H1 (cell line): ENCODE measurements at regions not wholly inside any gene's neighbourhood (a gene's known extent, or its start where the extent isn't known, plus 50 kb on each side); places are given as distances from the start of the nearest gene placed in this dataset.

ENCODE experiments used
- CTCF ChIA-PET: fragments of 300-600 bp; sonication (Branson Sonifier 250); formaldehyde crosslinking; loops from one replicate; lab custom pipeline; 2021; ENCODE audit not compliant: partially characterized antibody; lab: Charles Lee
- POLR2A ChIA-PET: fragments of 300-600 bp; sonication (Branson Sonifier 250); formaldehyde crosslinking; loops from one replicate; lab custom pipeline; 2021; ENCODE audit warnings: inconsistent platforms; ENCODE audit not compliant: partially characterized antibody; lab: Charles Lee
- DNase-seq, 2 experiments: peaks; one replicate each; pipeline versions ENCODE4 v3.0.0 to v3.0.0-alpha.2; 2010 to 2022; ENCODE audit warnings: low spot score in 2 of 2, low read depth in 1 of 2, mixed read lengths in 1 of 2
- FAIRE-seq: peaks from 2 replicates; lab custom pipeline; 2011; peaks lifted over from hg19 to GRCh38; lab: Jason Lieb, UNC
- H2AFZ ChIP-seq: 2 replicates; pipeline ENCODE4 v1.8.1; 2012; ENCODE audit warnings: low read length, inconsistent platforms
- H2AK5ac ChIP-seq: 2 replicates; pipeline ENCODE4 v1.6.1; 2013; ENCODE audit warnings: low read depth, low read length
- H2BK120ac ChIP-seq: replicated peaks from 2 replicates; pipeline ENCODE3; 2013; ENCODE audit warnings: low read depth, low read length, inconsistent platforms
- H2BK12ac ChIP-seq: 2 replicates; pipeline ENCODE4 v1.6.1; 2013; ENCODE audit warnings: low read depth, low read length
- H2BK15ac ChIP-seq: 2 replicates; pipeline ENCODE4 v1.6.1; 2013; ENCODE audit warnings: low read length
- H2BK20ac ChIP-seq: 2 replicates; pipeline ENCODE4 v1.6.1; 2013; ENCODE audit warnings: low read length
- H2BK5ac ChIP-seq: 2 replicates; pipeline ENCODE4 v1.6.1; 2013; ENCODE audit warnings: low read depth, low read length
- H3K14ac ChIP-seq: 2 replicates; pipeline ENCODE4 v1.6.1; 2013; ENCODE audit warnings: inconsistent platforms; ENCODE audit not compliant: insufficient read length
- H3K18ac ChIP-seq: 2 replicates; pipeline ENCODE4 v1.6.1; 2013; ENCODE audit warnings: low read length; ENCODE audit errors: extremely low read depth
- H3K23ac ChIP-seq: 2 replicates; pipeline ENCODE4 v1.6.1; 2013; ENCODE audit warnings: inconsistent platforms; ENCODE audit not compliant: insufficient read length
- H3K23me2 ChIP-seq: 2 replicates; pipeline ENCODE4 v1.6.1; 2013; ENCODE audit warnings: low read depth, low read length
- H3K27ac ChIP-seq: 2 replicates; pipeline ENCODE4 v1.6.1; 2011; ENCODE audit warnings: low read depth, low read length, inconsistent platforms
- H3K27me3 ChIP-seq, 4 experiments: replicated peaks in 1 of 4; 1 replicate in 1 of 4; 2 replicates in 3 of 4; pipeline versions ENCODE4 v1.6.1 to v1.8.1; 2011 to 2013; ENCODE audit warnings: low read length in 3 of 4, mild to moderate bottlenecking in 3 of 4, inconsistent platforms in 2 of 4, mixed read lengths in 2 of 4, moderate library complexity in 1 of 4; ENCODE audit not compliant: control insufficient read depth in 3 of 4, insufficient read depth in 3 of 4; ENCODE audit errors: extremely low read depth in 1 of 4
- H3K36me3 ChIP-seq, 4 experiments: 2 replicates each; pipeline versions ENCODE4 v1.6.1 to v1.8.1; 2011 to 2013; ENCODE audit warnings: mild to moderate bottlenecking in 4 of 4, low read length in 3 of 4, moderate library complexity in 2 of 4, control low read depth in 1 of 4, inconsistent platforms in 1 of 4; ENCODE audit not compliant: insufficient read depth in 4 of 4, control insufficient read depth in 2 of 4
- H3K4ac ChIP-seq: replicated peaks from 2 replicates; pipeline ENCODE3; 2013; ENCODE audit warnings: low read length, low read depth, mixed read lengths, inconsistent platforms; ENCODE audit not compliant: insufficient read length
- H3K4me1 ChIP-seq, 4 experiments: replicated peaks in 1 of 4; 1 replicate in 1 of 4; 2 replicates in 3 of 4; pipeline versions ENCODE4 v1.6.1 to v1.8.1; 2011 to 2013; ENCODE audit warnings: low read length in 3 of 4, inconsistent platforms in 2 of 4, mixed read lengths in 1 of 4; ENCODE audit not compliant: insufficient read depth in 4 of 4, control insufficient read depth in 3 of 4
- H3K4me2 ChIP-seq, 2 experiments: 2 replicates each; pipeline versions ENCODE4 v1.6.1 to v1.8.1; 2011 to 2013; ENCODE audit warnings: low read depth in 2 of 2, low read length in 2 of 2, control low read depth in 1 of 2, inconsistent platforms in 1 of 2, mild to moderate bottlenecking in 1 of 2; ENCODE audit not compliant: insufficient read depth in 1 of 2
- H3K4me3 ChIP-seq, 4 experiments: fragments of 200-600, 300-600 bp in 1 of 4; sonication (generic), shearing (Covaris generic), sonication (Bioruptor Twin) in 1 of 4; 2 replicates each; pipeline versions ENCODE4 v1.5.1 to v1.8.1; 2011 to 2016; ENCODE audit warnings: low read length in 4 of 4, low read depth in 3 of 4, control low read depth in 2 of 4, inconsistent platforms in 2 of 4, mild to moderate bottlenecking in 2 of 4, mixed read lengths in 1 of 4, moderate library complexity in 1 of 4; ENCODE audit not compliant: insufficient read depth in 2 of 4; ENCODE audit errors: extremely low read depth in 1 of 4
- H3K56ac ChIP-seq: replicated peaks from 2 replicates; pipeline ENCODE3; 2013; ENCODE audit warnings: low read depth, mild to moderate bottlenecking, mixed read lengths, low read length, inconsistent platforms; ENCODE audit not compliant: insufficient read length
- H3K79me1 ChIP-seq: 2 replicates; pipeline ENCODE4 v1.6.1; 2013; ENCODE audit warnings: low read depth, low read length, control low read depth
- H3K79me2 ChIP-seq, 2 experiments: 2 replicates each; pipeline versions ENCODE4 v1.6.1 to v1.8.1; 2012 to 2013; ENCODE audit warnings: low read length in 2 of 2, mild to moderate bottlenecking in 2 of 2, inconsistent platforms in 1 of 2; ENCODE audit not compliant: insufficient read depth in 2 of 2, control insufficient read depth in 1 of 2
- H3K9ac ChIP-seq, 4 experiments: replicated peaks in 1 of 4; 1 replicate in 1 of 4; 2 replicates in 3 of 4; pipeline versions ENCODE4 v1.6.1 to v1.8.1; 2011 to 2013; ENCODE audit warnings: low read depth in 3 of 4, low read length in 3 of 4, control low read depth in 2 of 4, mild to moderate bottlenecking in 2 of 4, moderate library complexity in 2 of 4, inconsistent platforms in 1 of 4; ENCODE audit errors: extremely low read depth in 1 of 4
- H3K9me3 ChIP-seq, 2 experiments: 2 replicates each; pipeline versions ENCODE4 v1.6.1 to v1.8.1; 2012 to 2013; ENCODE audit warnings: mild to moderate bottlenecking in 2 of 2, moderate library complexity in 2 of 2, control low read depth in 1 of 2, inconsistent platforms in 1 of 2, low read depth in 1 of 2, low read length in 1 of 2, mixed read lengths in 1 of 2; ENCODE audit not compliant: insufficient read depth in 2 of 2
- H4K20me1 ChIP-seq, 2 experiments: replicated peaks in 1 of 2; 2 replicates each; pipeline versions ENCODE3 to v1.8.1; 2011 to 2013; ENCODE audit warnings: inconsistent platforms in 2 of 2, low read length in 2 of 2, mild to moderate bottlenecking in 1 of 2; ENCODE audit not compliant: insufficient read depth in 2 of 2, control insufficient read depth in 1 of 2
- H4K5ac ChIP-seq: 2 replicates; pipeline ENCODE4 v1.6.1; 2013; ENCODE audit warnings: low read length, low read depth, mixed read lengths, inconsistent platforms; ENCODE audit not compliant: insufficient read length
- H4K8ac ChIP-seq: 2 replicates; pipeline ENCODE4 v1.8.0; 2013; ENCODE audit warnings: mild to moderate bottlenecking, moderate library complexity, low read length, inconsistent platforms; ENCODE audit not compliant: insufficient read depth; ENCODE audit errors: extremely low read depth
- H4K91ac ChIP-seq: replicated peaks from 2 replicates; pipeline ENCODE3; 2013; ENCODE audit warnings: low read length, mixed read lengths, inconsistent platforms; ENCODE audit not compliant: insufficient read length
- BACH1 ChIP-seq: IDR thresholded peaks from 2 replicates; pipeline ENCODE4 v1.6.1; 2012; ENCODE audit warnings: low read length, improper control_type of control experiment
- CBX8 ChIP-seq: fragments of 300-800, 300-1000 bp; sonication (generic); IDR thresholded peaks from 2 replicates; pipeline ENCODE4 v1.7.1; 2016; ENCODE audit warnings: low read depth, low read length, borderline replicate concordance
- GABPA ChIP-seq: IDR thresholded peaks from 2 replicates; pipeline ENCODE4 v1.6.1; 2011; ENCODE audit warnings: mild to moderate bottlenecking, low read length, moderate library complexity, borderline replicate concordance; ENCODE audit not compliant: insufficient read depth
- MAFK ChIP-seq: IDR thresholded peaks from 2 replicates; pipeline ENCODE4 v1.6.1; 2012; ENCODE audit warnings: low read depth, mild to moderate bottlenecking, improper control_type of control experiment, low read length
- NANOG ChIP-seq: IDR thresholded peaks from 2 replicates; pipeline ENCODE4 v1.6.1; 2011; ENCODE audit warnings: low read length, low read depth, mild to moderate bottlenecking, inconsistent platforms; ENCODE audit not compliant: insufficient read depth, poor library complexity, severe bottlenecking
- RBBP5 ChIP-seq: IDR thresholded peaks from 2 replicates; pipeline ENCODE4 v1.7.1; 2012; ENCODE audit warnings: low read depth, mild to moderate bottlenecking, inconsistent platforms, low read length, moderate library complexity, borderline replicate concordance
- RNF2 ChIP-seq: fragments of 200-900, 300-1000 bp; sonication (generic); IDR thresholded peaks from 2 replicates; pipeline ENCODE4 v1.7.1; 2016; ENCODE audit warnings: borderline replicate concordance, low read depth, mild to moderate bottlenecking, antibody characterized with exemption, low read length; ENCODE audit not compliant: poor library complexity, severe bottlenecking; ENCODE audit errors: missing control alignments
- SUZ12 ChIP-seq: fragments of 200-600 bp; sonication (generic); IDR thresholded peaks from 2 replicates; pipeline ENCODE4 v1.6.1; 2012; ENCODE audit warnings: mild to moderate bottlenecking, inconsistent platforms, low read length, moderate library complexity, mixed read lengths
- TEAD4 ChIP-seq: IDR thresholded peaks from 2 replicates; pipeline ENCODE4 v1.6.1; 2012; ENCODE audit warnings: low read depth, low read length, inconsistent platforms, mixed read lengths
- ZNF274 ChIP-seq: IDR thresholded peaks from 2 replicates; pipeline ENCODE4 v1.7.0; 2012; ENCODE audit warnings: low read length, borderline replicate concordance; ENCODE audit errors: extremely low read depth
- WGBS, 2 experiments: shearing (Covaris generic) in 1 of 2; methylation state at CpG; one replicate each; pipeline versions ENCODE4 v1.1.6 to v1.1.7; 2013 to 2015; ENCODE audit warnings: low lambda C conversion rate in 2 of 2, mixed read lengths in 2 of 2, inconsistent platforms in 1 of 2, low coverage in 1 of 2, missing lambda C conversion rate in 1 of 2; ENCODE audit not compliant: insufficient replicate concordance in 2 of 2, insufficient coverage in 1 of 2, insufficient read length in 1 of 2; ENCODE audit errors: extremely low coverage in 1 of 2, missing lambda C conversion rate in 1 of 2; 5-methylcytosine and 5-hydroxymethylcytosine counted together

GRCh38 chr3:106421426-106421825 lies 552.6 kb upstream of the CBLB start:
- Histone ChIP-seq H3K79me1 (no peaks in the 10 kb centered on the region), H3K27me3 (no peaks in the 10 kb centered on the region), H4K91ac (no peak overlapping the region), H3K9me3 (no peaks in the 10 kb centered on the region), H3K36me3 (no peaks in the 10 kb centered on the region), H2BK120ac (no peak overlapping the region), H3K4ac (no peak overlapping the region), H4K8ac (no peak overlapping the region), H3K14ac (no peak overlapping the region), H4K5ac (no peak overlapping the region), H3K9ac (no peak overlapping the region), H2AFZ (no peak overlapping the region), H2BK15ac (no peak overlapping the region), H2AK5ac (no peak overlapping the region), H2BK5ac (no peak overlapping the region), H3K4me3 (no peak overlapping the region), H3K56ac (no peak overlapping the region), H3K4me1 (no peaks in the 10 kb centered on the region), H3K4me2 (no peak overlapping the region), H2BK12ac (no peak overlapping the region), H4K20me1 (no peaks in the 10 kb centered on the region), H3K27ac (no peak overlapping the region), H2BK20ac (no peak overlapping the region), H3K23me2 (peaks cover 2% of the 10 kb centered on the region; the same call in 1 of the 2 replicates), H3K18ac (no peak overlapping the region), H3K23ac (no peak overlapping the region), H3K79me2 (no peaks in the 10 kb centered on the region)
- no peak for FAIRE-seq
- no peak for DNase-seq
- POLR2A ChIA-PET, result no interaction called here
- WGBS, 2 experiments, result 100% methylated on average over 1 of the region's 1 CpG; no CpG with 5 or more reads in 1 of the 2 experiments
- TF ChIP-seq TEAD4 (no peak), SUZ12 (no peak), MAFK (no peak), GABPA (no peak), ZNF274 (no peak), RNF2 (no peak), NANOG (no peak), RBBP5 (no peak), BACH1 (no peak), CBX8 (no peak)
- CTCF ChIA-PET, result no interaction called here
